ENCODE measurements at regions not wholly inside any gene's neighbourhood (a gene's known extent, or its start where the extent isn't known, plus 50 kb on each side); places are given as distances from the start of the nearest gene placed in this dataset.

- TF ChIP-seq CHD7 (IDR thresholded peaks at IDR 0.05; ENCODE audit: insufficient replicate concordance, low read length) = peak; percentile 74
- TF ChIP-seq EGR1 (IDR thresholded peaks at IDR 0.05; ENCODE audit: borderline replicate concordance, low read depth, low read length) = no peak
- TF ChIP-seq CBX5 (IDR thresholded peaks at IDR 0.05; ENCODE audit: low read depth, low read length) = no peak
- TF ChIP-seq NANOG (IDR thresholded peaks at IDR 0.05; ENCODE audit: insufficient read depth, low read depth, low read length, poor library complexity, severe bottlenecking) = peak; percentile 14
- TF ChIP-seq TAF1 (IDR thresholded peaks at IDR 0.05; ENCODE audit: low read depth, low read length) = peak; percentile 53; the same call in 1 of the 2 replicates
- TF ChIP-seq CEBPB (IDR thresholded peaks at IDR 0.05; ENCODE audit: low read depth, low read length) = no peak
- no peak for TF ChIP-seq TAF7 (optimal IDR thresholded peaks at IDR 0.05; ENCODE audit: borderline replicate concordance, low read depth, low read length)
- peak; percentile 88 for TF ChIP-seq TCF12 (IDR thresholded peaks at IDR 0.05; ENCODE audit: low read depth, low read length)
- peak; percentile 74 for TF ChIP-seq TBP (IDR thresholded peaks at IDR 0.05; ENCODE audit: low read depth, low read length)
Observed at GRCh38 chr15:88992912-88993376, 79.8 kb upstream of the MFGE8 start (continued).

Data from H1 (cell line).